ENCODE measurements at regions not wholly inside any gene's neighbourhood (a gene's known extent, or its start where the extent isn't known, plus 50 kb on each side); places are given as distances from the start of the nearest gene placed in this dataset.

GRCh38 chr6:6783721-6784120 lies 195.2 kb downstream of the LY86 start:
- Histone ChIP-seq H3K9me3 (no peaks in the 10 kb centered on the region), H3K36me3 (no peaks in the 10 kb centered on the region), H3K27me3 (no peaks in the 10 kb centered on the region), H3K27ac (no peak overlapping the region), H3K4me1 (peaks cover 0 to 12% (median 9%) of the 10 kb centered on the region in 4 donors), H3K4me3 (no peak overlapping the region)
- WGBS, 2 donors: 96 to 99% methylated on average over 2 of the region's 2 CpGs
- no peak for TF ChIP-seq CTCF (IDR thresholded peaks at IDR 0.05)
- no peak for TF ChIP-seq POLR2AphosphoS5 (IDR thresholded peaks at IDR 0.05)
- no peak for TF ChIP-seq POLR2A (IDR thresholded peaks at IDR 0.05)
- no peak for TF ChIP-seq EP300 (IDR thresholded peaks at IDR 0.05)
- no peak for DNase-seq
- intact Hi-C loops (cut with DNase I): no loop called here

- no peak overlapping the region for H3K4me3 ChIP-seq
- intact Hi-C loops (cut with DNase I): no loop called here
- no peak for DNase-seq
- no peaks in the 10 kb centered on the region for H3K9me3 ChIP-seq
- no peak overlapping the region for H3K27ac ChIP-seq
- H3K27me3 ChIP-seq: no peaks in the 10 kb centered on the region
- TF ChIP-seq POLR2A (IDR thresholded peaks at IDR 0.05) (no peak), CTCF (IDR thresholded peaks at IDR 0.05) (no peak), POLR2AphosphoS5 (IDR thresholded peaks at IDR 0.05) (no peak), EP300 (IDR thresholded peaks at IDR 0.05) (no peak)
- WGBS, 2 donors: 79 to 87% methylated on average over 2 of the region's 2 CpGs
- H3K4me1 ChIP-seq: peaks cover 0 to 12% (median 9%) of the 10 kb centered on the region in 4 donors
- no peaks in the 10 kb centered on the region for H3K36me3 ChIP-seq
Observed at GRCh38 chr6:6784514-6785162, 196.1 kb downstream of the LY86 start.

- peaks cover 0 to 12% (median 9%) of the 10 kb centered on the region in 4 donors for H3K4me1 ChIP-seq
- H3K36me3 ChIP-seq: no peaks in the 10 kb centered on the region
- H3K27ac ChIP-seq: no peak overlapping the region
- H3K9me3 ChIP-seq: no peaks in the 10 kb centered on the region
- intact Hi-C loops (cut with DNase I): no loop called here
- no peak for DNase-seq
- no peaks in the 10 kb centered on the region for H3K27me3 ChIP-seq
- no peak for TF ChIP-seq EP300 (IDR thresholded peaks at IDR 0.05)
- no peak for TF ChIP-seq CTCF (IDR thresholded peaks at IDR 0.05)
- TF ChIP-seq POLR2A (IDR thresholded peaks at IDR 0.05): no peak
- TF ChIP-seq POLR2AphosphoS5 (IDR thresholded peaks at IDR 0.05): no peak
- WGBS, 2 donors: 80 to 87% methylated on average over 5 of the region's 5 CpGs
- no peak overlapping the region for H3K4me3 ChIP-seq
Observed at GRCh38 chr6:6785163-6785521, 196.6 kb downstream of the LY86 start.

- DNase-seq: no peak
- Histone ChIP-seq H3K36me3 (no peaks in the 10 kb centered on the region), H3K4me3 (no peak overlapping the region), H3K27ac (no peak overlapping the region), H3K27me3 (no peaks in the 10 kb centered on the region), H3K9me3 (no peaks in the 10 kb centered on the region), H3K4me1 (no peaks in the 10 kb centered on the region)
- intact Hi-C loops (cut with DNase I): no loop called here
- WGBS, 2 donors: 41 to 72% methylated on average over 4 of the region's 4 CpGs
- TF ChIP-seq POLR2AphosphoS5 (IDR thresholded peaks at IDR 0.05) (no peak), CTCF (IDR thresholded peaks at IDR 0.05) (peak in 1 of 4 experiments; percentile 24), POLR2A (IDR thresholded peaks at IDR 0.05) (no peak), EP300 (IDR thresholded peaks at IDR 0.05) (no peak)
Observed at GRCh38 chr6:6788394-6789032, 200.0 kb downstream of the LY86 start.
